Activated CD4-positive, alpha-beta T cell treated with anti-CD3 and anti-CD28 coated beads, Interleukin-2, amount 50 U/mL, for 24 hours (primary cell): ENCODE measurements at regions not wholly inside any gene's neighbourhood (a gene's known extent, or its start where the extent isn't known, plus 50 kb on each side); places are given as distances from the start of the nearest gene placed in this dataset.

Source experiments
- DNase-seq, 2 donors: peaks; one replicate each; pipeline ENCODE4 v3.0.0-alpha.2; 2020; ENCODE audit warnings: low read depth in 1 of 2, low spot score in 1 of 2

GRCh38 chr13:22173610-22174009, 502.7 kb downstream of the FGF9 start:
- no peak for DNase-seq

GRCh38 chr13:22175241-22175640, 504.4 kb downstream of the FGF9 start:
- DNase-seq = no peak

GRCh38 chr13:22175815-22176214, 504.9 kb downstream of the FGF9 start:
- DNase-seq = no peak

- DNase-seq = no peak
Measured at GRCh38 chr13:22176968-22177520, 506.2 kb downstream of the FGF9 start.

- DNase-seq = no peak
Measured at GRCh38 chr13:22178878-22179277, 508.0 kb downstream of the FGF9 start.

- DNase-seq = no peak
Measured at GRCh38 chr13:22187329-22187728, 516.5 kb downstream of the FGF9 start.

- no peak for DNase-seq
Measured at GRCh38 chr13:22189176-22190048, 518.5 kb downstream of the FGF9 start.

- no peak for DNase-seq
Measured at GRCh38 chr13:22193070-22193469, 522.2 kb downstream of the FGF9 start.

GRCh38 chr13:22194106-22194805, 523.4 kb downstream of the FGF9 start:
- DNase-seq = no peak

GRCh38 chr13:22195726-22196125, 524.9 kb downstream of the FGF9 start:
- no peak for DNase-seq

GRCh38 chr13:22196777-22197176, 525.9 kb downstream of the FGF9 start:
- no peak for DNase-seq

GRCh38 chr13:22198001-22198400, 527.1 kb downstream of the FGF9 start:
- DNase-seq = no peak

GRCh38 chr13:22198641-22199217, 527.9 kb downstream of the FGF9 start:
- no peak for DNase-seq

GRCh38 chr13:22200440-22200839, 529.6 kb downstream of the FGF9 start:
- DNase-seq = no peak

- DNase-seq = no peak
Measured at GRCh38 chr13:22201375-22201925, 530.6 kb downstream of the FGF9 start.

- no peak for DNase-seq
Measured at GRCh38 chr13:22210134-22210930, 539.5 kb downstream of the FGF9 start.

- DNase-seq = no peak
Measured at GRCh38 chr13:22211876-22212275, 541.0 kb downstream of the FGF9 start.

GRCh38 chr13:22212576-22212975, 541.7 kb downstream of the FGF9 start:
- DNase-seq = no peak

GRCh38 chr13:22214184-22214583, 543.3 kb downstream of the FGF9 start:
- no peak for DNase-seq

- DNase-seq = no peak
Measured at GRCh38 chr13:22218797-22219196, 547.9 kb downstream of the FGF9 start.

- DNase-seq = no peak
Measured at GRCh38 chr13:22219709-22220108, 548.8 kb downstream of the FGF9 start.
